ENCODE measurements at regions not wholly inside any gene's neighbourhood (a gene's known extent, or its start where the extent isn't known, plus 50 kb on each side); places are given as distances from the start of the nearest gene placed in this dataset.
"Not testable (repeated sequence)": the region's sequence is repeated elsewhere in the genome, so short reads cannot be mapped to it uniquely, and the experiment has no call there.

- no peak for DNase-seq
These were observed 628.6 kb downstream of the CCDC85A start for GRCh38 chr2:56812432-56812831.

- DNase-seq, result no peak
These were observed 629.7 kb downstream of the CCDC85A start for GRCh38 chr2:56813490-56813889.

GRCh38 chr2:56816666-56817065 lies 632.9 kb downstream of the CCDC85A start:
- DNase-seq, result no peak

GRCh38 chr2:56831780-56832179 lies 648.0 kb downstream of the CCDC85A start:
- no peak for DNase-seq

- no peak for DNase-seq
These were observed 650.9 kb downstream of the CCDC85A start for GRCh38 chr2:56834686-56835085.

GRCh38 chr2:56840009-56840408 lies 656.2 kb downstream of the CCDC85A start:
- DNase-seq, result not testable (repeated sequence)

- DNase-seq, result no peak
These were observed 677.2 kb downstream of the CCDC85A start for GRCh38 chr2:56860991-56861390.

GRCh38 chr2:56871644-56872043 lies 687.9 kb downstream of the CCDC85A start:
- DNase-seq, result no peak

GRCh38 chr2:56874717-56875116 lies 690.9 kb downstream of the CCDC85A start:
- no peak for DNase-seq

- DNase-seq, result no peak
These were observed 705.9 kb downstream of the CCDC85A start for GRCh38 chr2:56889738-56890137.

GRCh38 chr2:56892382-56892781 lies 708.6 kb downstream of the CCDC85A start:
- no peak for DNase-seq

GRCh38 chr2:56898986-56899385 lies 715.2 kb downstream of the CCDC85A start:
- DNase-seq, result no peak

- DNase-seq, result no peak
These were observed 728.7 kb downstream of the CCDC85A start for GRCh38 chr2:56912490-56912889.

- no peak for DNase-seq
These were observed 735.0 kb downstream of the CCDC85A start for GRCh38 chr2:56918790-56919189.

- no peak for DNase-seq
These were observed 750.2 kb downstream of the CCDC85A start for GRCh38 chr2:56933976-56934375.

- DNase-seq, result no peak
These were observed 751.1 kb downstream of the CCDC85A start for GRCh38 chr2:56934866-56935265.

- no peak for DNase-seq
These were observed 756.3 kb downstream of the CCDC85A start for GRCh38 chr2:56940054-56940453.

GRCh38 chr2:56952871-56953270 lies 769.1 kb downstream of the CCDC85A start:
- no peak for DNase-seq

- no peak for DNase-seq
These were observed 776.8 kb downstream of the CCDC85A start for GRCh38 chr2:56960581-56960980.

- DNase-seq, result no peak
These were observed 778.9 kb downstream of the CCDC85A start for GRCh38 chr2:56962673-56963072.

- no peak for DNase-seq
These were observed 785.7 kb downstream of the CCDC85A start for GRCh38 chr2:56969513-56969912.

- no peak for DNase-seq
These were observed 787.7 kb downstream of the CCDC85A start for GRCh38 chr2:56971383-56971974.

- no peak for DNase-seq
These were observed 797.8 kb downstream of the CCDC85A start for GRCh38 chr2:56981554-56981953.

- DNase-seq, result no peak
These were observed 801.8 kb downstream of the CCDC85A start for GRCh38 chr2:56985609-56986008.

GRCh38 chr2:57022496-57022895 lies 838.7 kb downstream of the CCDC85A start:
- no peak for DNase-seq
